GM21390 (cell line): ENCODE measurements at regions not wholly inside any gene's neighbourhood (a gene's known extent, or its start where the extent isn't known, plus 50 kb on each side); places are given as distances from the start of the nearest gene placed in this dataset.
"Not testable (repeated sequence)": the region's sequence is repeated elsewhere in the genome, so short reads cannot be mapped to it uniquely, and the experiment has no call there.

Source experiments
- ATAC-seq: cut with Tn5 transposase; IDR thresholded peaks from one replicate; pipeline ENCODE4 v1.9.1; 2021; ENCODE audit not compliant: unreplicated experiment

- no peak for ATAC-seq
Measured at GRCh38 chr4:131531087-131531486, 1618.0 kb upstream of the PCDH10 start.

DNA sequence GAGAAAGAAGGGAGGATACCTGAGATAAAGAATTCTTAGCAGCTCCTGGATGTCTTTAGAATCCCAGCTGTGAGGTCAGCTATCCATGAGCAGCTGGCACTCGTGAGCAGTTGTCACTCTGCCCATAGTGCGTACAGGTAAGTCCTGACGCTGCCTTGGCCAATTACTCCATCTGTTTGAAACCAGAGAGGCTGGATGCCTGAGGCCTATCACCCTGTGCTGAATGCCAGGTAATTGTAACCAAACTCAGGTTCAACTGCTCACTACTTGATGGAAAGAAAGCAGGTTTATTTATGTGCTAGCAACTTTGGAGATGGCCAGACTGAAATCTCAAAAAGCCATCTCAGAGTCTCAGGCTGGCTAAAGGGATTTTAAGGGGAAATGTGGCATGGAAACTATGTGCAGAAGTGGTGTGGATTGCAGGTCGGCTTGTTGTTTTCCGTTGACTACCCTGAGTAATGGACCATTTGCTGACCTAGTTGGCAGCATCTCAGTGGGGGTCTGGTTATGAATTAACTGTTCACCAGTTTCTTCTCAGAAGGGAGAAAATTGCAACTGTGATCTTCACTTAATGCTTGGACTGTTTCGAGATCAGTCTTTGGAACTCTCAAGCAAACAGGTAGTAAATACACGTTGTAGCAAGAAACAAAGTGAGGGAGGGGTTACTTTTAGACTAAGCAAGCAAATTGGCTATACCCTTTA lies 1614.0 kb upstream of the PCDH10 start:
- ATAC-seq, result no peak

GRCh38 chr4:131540256-131540655 lies 1608.8 kb upstream of the PCDH10 start:
- ATAC-seq, result no peak

- ATAC-seq, result peak; percentile 59
Measured at GRCh38 chr4:131547506-131547981, 1601.5 kb upstream of the PCDH10 start.

- no peak for ATAC-seq
Measured at GRCh38 chr4:131551306-131551705, 1597.8 kb upstream of the PCDH10 start.

GRCh38 chr4:131566026-131566425 lies 1583.1 kb upstream of the PCDH10 start:
- ATAC-seq, result no peak

GRCh38 chr4:131584587-131584986 lies 1564.5 kb upstream of the PCDH10 start:
- no peak for ATAC-seq

GRCh38 chr4:131595140-131595539 lies 1554.0 kb upstream of the PCDH10 start:
- ATAC-seq, result no peak

DNA sequence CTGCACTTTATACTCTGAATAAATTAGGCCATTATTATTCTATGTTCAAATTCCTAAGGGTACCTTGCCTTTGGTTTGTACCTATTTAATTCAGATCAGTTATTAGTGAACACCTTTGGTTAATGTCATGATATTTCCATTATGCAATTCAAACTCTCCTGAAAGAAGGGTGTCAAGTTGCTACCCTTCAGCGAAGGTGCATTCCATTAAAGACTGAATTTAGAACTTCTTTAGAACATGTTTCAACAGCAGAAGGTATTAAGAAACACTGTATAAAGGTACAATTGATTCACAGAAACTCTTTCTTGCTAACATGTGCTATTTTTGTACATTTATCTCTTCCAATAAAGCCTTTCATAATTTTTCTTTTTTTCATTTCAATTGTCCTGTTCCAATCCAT lies 1545.4 kb upstream of the PCDH10 start:
- ATAC-seq, result no peak

DNA sequence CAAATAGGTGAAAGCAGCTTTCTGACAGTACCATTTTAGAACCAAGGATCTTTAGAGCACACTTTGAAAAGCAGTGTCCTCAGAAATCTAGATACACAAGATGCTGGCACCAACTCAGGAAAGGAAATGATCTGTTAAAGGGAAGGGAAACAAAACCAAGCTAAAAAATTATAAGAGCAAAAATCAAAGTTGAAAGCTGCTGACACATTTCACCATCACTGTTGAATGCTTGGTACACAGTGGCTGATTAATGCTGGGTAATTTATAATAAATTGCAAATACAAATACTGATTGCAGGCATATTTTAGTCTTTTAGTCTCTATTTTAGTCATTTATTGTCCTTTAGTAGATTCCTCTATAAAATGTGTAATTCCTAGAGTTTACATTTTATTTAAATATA lies 1540.1 kb upstream of the PCDH10 start:
- no peak for ATAC-seq

- not testable (repeated sequence) for ATAC-seq
Measured at GRCh38 chr4:131610517-131610916, 1538.6 kb upstream of the PCDH10 start.

GRCh38 chr4:131613086-131613823 lies 1535.8 kb upstream of the PCDH10 start:
- peak; percentile 45 for ATAC-seq

- ATAC-seq, result peak; percentile 67
Measured at GRCh38 chr4:131613824-131614216, 1535.3 kb upstream of the PCDH10 start.

- ATAC-seq, result no peak
Measured at GRCh38 chr4:131632877-131633276, 1516.2 kb upstream of the PCDH10 start.

DNA sequence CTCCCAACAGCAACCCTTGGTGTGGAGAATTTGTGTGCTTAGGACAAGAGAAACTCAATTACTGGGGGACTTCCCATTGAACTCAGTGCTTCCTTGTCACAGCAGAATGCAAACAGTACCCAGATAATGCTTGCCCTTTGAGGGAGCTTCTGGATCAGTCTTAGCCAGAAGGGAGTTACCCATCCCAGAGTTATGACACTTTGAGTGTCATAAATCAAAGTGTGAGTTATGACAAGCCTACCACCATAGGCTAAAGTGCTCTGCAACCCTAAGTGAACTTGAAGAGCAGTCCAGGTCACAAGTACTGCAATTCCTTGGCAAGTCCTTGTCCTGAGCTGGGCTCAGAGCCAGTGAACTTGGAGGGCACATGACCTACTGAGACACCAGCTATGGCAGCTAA lies 1513.9 kb upstream of the PCDH10 start:
- ATAC-seq, result no peak

- no peak for ATAC-seq
Measured at GRCh38 chr4:131638781-131639180, 1510.3 kb upstream of the PCDH10 start.

GRCh38 chr4:131644619-131645018 lies 1504.5 kb upstream of the PCDH10 start:
- ATAC-seq, result no peak

DNA sequence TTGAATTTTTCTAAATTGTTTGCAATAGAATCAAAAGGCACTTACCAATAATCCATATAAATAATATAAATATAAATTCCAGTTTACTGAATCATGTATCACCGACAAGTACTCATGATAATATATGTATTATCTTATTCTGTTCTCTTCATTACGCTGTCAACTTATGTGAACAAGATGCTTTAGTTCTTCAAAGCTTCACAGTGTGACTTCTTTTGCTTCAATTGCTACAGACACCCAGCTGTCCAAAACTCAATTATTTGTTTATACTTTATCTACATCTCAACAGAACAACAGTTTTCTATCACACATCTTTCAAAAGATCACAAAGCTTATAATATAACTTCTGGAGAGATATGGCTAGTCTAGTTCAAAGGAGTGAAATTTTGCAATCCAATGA lies 1499.9 kb upstream of the PCDH10 start:
- no peak for ATAC-seq

DNA sequence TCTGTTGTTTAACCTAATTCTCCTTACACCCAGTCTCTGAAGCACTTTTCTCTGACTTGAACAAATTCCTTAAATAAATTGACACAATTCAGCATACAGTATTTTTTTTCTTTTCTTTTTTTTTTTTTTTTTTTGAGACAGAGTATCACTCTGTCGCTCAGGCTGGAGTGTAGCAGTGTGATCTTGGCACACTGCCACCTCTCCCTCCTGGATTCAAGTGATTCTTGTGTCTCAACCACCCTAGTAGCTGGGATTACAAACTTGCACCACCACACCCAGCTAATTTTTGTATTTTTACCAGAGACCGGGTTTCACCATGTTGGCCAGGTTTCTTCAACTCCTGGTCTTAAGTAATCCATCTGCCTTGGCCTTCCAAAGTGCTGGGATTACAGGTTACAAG lies 1498.1 kb upstream of the PCDH10 start:
- no peak for ATAC-seq

DNA sequence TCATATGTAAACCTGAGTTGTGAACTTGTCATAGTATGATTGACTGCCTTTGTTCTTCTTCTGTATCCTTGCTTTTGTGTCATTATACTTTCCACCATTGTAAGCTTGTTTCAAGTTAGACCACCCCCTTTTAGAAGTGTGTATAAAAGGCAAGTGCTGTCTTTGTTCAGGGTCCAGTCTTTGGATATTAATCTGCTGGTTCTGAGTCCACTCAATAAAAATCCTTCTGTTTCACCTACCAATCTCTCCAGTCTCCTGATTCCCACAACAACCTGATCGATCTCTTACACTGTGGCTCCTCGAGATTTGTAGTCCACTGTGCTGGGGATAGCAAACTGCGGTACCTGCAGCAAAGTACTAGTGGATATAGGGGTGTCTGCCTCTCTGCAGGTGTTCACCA lies 1465.8 kb upstream of the PCDH10 start:
- ATAC-seq, result not testable (repeated sequence)

DNA sequence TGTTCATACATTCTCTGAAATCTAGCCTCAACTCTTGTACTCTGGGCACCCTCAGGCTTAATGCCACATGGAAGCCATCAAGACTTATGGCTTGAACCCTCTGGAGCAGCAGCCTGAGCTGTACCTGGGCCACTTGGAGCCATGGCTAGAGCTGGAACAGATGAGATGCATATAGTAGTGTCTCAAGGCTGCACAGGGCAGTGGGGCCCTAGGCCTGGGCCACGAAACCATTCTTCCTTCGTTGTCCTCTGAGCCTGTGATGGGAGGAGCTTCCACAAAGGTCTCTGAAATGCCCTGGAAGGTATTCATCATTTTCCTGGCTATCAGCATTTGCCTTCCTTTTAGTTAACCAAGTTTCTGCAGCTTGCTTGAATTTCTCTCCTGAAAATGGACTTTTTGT lies 1427.2 kb upstream of the PCDH10 start:
- ATAC-seq, result no peak

DNA sequence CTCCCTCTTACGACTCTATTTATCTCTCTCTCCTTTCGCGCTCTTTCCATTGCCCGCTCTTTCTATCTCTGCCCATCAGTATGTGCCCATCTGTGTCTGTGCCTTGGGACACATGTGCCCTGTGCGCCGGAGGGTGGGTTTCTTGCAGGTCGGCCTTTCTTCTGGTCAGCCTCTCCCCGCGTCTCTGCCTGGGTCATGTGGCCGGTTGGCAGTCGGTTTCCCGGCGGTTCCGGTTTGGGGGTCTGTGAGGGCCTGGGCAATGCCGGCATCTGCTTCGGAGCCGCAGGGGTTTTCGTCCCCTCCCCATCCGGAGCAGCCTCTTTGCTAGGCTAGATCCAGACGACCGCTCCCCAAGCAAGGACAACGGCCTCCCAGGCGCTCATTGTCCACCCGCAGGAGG lies 1426.0 kb upstream of the PCDH10 start:
- ATAC-seq, result not testable (repeated sequence)
